ENCODE measurements at regions not wholly inside any gene's neighbourhood (a gene's known extent, or its start where the extent isn't known, plus 50 kb on each side); places are given as distances from the start of the nearest gene placed in this dataset.

DNA sequence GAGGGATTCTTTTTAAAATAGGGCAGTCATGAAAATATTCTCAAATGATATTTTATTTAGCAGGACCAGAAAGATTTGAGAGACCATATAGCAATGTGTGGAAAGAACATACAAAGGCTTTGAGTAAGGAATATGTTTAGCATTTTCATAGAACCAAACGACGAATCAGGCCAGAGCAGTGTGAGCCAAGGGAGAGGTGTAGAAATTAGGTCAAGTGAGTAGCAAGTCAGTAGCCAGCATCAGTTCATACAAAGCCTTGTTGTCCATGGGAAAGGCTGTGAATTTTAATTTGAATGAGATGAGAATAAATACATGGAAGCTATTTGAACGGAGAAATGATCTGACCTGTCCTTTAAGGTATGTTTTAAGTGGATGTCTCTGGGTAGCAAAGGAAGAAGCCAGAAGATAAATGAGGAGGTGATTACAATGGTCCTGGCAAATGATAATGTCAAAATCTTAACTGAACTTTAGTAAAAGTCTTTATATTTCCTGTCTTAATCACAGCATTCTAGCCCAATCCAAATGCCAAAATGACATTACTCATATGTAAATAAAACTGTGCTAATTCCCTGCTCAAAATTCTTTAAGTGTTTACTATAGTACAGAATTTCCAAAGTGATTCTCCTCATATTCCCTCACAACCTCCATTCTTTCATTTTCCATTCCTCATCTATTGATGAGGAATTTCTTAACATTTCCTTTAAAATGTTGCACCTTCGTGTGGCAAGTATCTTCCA, 155.7 kb upstream of the SLIT2 start:
- TF ChIP-seq POLR2A (IDR thresholded peaks at IDR 0.05), result no peak
- TF ChIP-seq, protein P1, sequence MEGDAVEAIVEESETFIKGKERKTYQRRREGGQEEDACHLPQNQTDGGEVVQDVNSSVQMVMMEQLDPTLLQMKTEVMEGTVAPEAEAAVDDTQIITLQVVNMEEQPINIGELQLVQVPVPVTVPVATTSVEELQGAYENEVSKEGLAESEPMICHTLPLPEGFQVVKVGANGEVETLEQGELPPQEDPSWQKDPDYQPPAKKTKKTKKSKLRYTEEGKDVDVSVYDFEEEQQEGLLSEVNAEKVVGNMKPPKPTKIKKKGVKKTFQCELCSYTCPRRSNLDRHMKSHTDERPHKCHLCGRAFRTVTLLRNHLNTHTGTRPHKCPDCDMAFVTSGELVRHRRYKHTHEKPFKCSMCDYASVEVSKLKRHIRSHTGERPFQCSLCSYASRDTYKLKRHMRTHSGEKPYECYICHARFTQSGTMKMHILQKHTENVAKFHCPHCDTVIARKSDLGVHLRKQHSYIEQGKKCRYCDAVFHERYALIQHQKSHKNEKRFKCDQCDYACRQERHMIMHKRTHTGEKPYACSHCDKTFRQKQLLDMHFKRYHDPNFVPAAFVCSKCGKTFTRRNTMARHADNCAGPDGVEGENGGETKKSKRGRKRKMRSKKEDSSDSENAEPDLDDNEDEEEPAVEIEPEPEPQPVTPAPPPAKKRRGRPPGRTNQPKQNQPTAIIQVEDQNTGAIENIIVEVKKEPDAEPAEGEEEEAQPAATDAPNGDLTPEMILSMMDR (IDR thresholded peaks at IDR 0.05), result no peak

Data from heart left ventricle (tissue), 13 donors.